ENCODE measurements at regions not wholly inside any gene's neighbourhood (a gene's known extent, or its start where the extent isn't known, plus 50 kb on each side); places are given as distances from the start of the nearest gene placed in this dataset.
"Not testable (repeated sequence)": the region's sequence is repeated elsewhere in the genome, so short reads cannot be mapped to it uniquely, and the experiment has no call there.

GRCh38 chr4:77451530-77451929 is 154.1 kb upstream of the CXCL13 start:
- no peak for DNase-seq

GRCh38 chr4:77452117-77452516 is 153.5 kb upstream of the CXCL13 start:
- not testable (repeated sequence) for DNase-seq

GRCh38 chr4:77453911-77454310 is 151.7 kb upstream of the CXCL13 start:
- DNase-seq: no peak

GRCh38 chr4:77454858-77455257 is 150.8 kb upstream of the CXCL13 start:
- no peak for DNase-seq

GRCh38 chr4:77464100-77464499 is 141.5 kb upstream of the CXCL13 start:
- not testable (repeated sequence) for DNase-seq

GRCh38 chr4:77465271-77465670 is 140.3 kb upstream of the CXCL13 start:
- DNase-seq: peak in 1 of 5 donors; percentile 5

GRCh38 chr4:77466430-77466829 is 139.2 kb upstream of the CXCL13 start:
- no peak for DNase-seq

GRCh38 chr4:77471821-77472495 is 133.7 kb upstream of the CXCL13 start:
- no peak for DNase-seq

- no peak for DNase-seq
Measured at GRCh38 chr4:77473509-77473908, 132.1 kb upstream of the CXCL13 start.

- no peak for DNase-seq
Measured at GRCh38 chr4:77481856-77482255, 123.8 kb upstream of the CXCL13 start.

GRCh38 chr4:77488882-77489281 is 116.7 kb upstream of the CXCL13 start:
- no peak for DNase-seq

- no peak for DNase-seq
Measured at GRCh38 chr4:77493120-77493752, 112.4 kb upstream of the CXCL13 start.

- no peak for DNase-seq
Measured at GRCh38 chr4:77493829-77494551, 111.6 kb upstream of the CXCL13 start.

GRCh38 chr4:77496457-77496856 is 109.2 kb upstream of the CXCL13 start:
- no peak for DNase-seq

GRCh38 chr4:77500801-77501200 is 104.8 kb upstream of the CXCL13 start:
- DNase-seq: no peak

GRCh38 chr4:77501240-77501639 is 104.4 kb upstream of the CXCL13 start:
- no peak for DNase-seq

GRCh38 chr4:77501851-77502250 is 103.8 kb upstream of the CXCL13 start:
- no peak for DNase-seq

- DNase-seq: no peak
Measured at GRCh38 chr4:77504407-77504806, 101.2 kb upstream of the CXCL13 start.

GRCh38 chr4:77505275-77505957 is 100.2 kb upstream of the CXCL13 start:
- no peak for DNase-seq

GRCh38 chr4:77505958-77506319 is 99.7 kb upstream of the CXCL13 start:
- no peak for DNase-seq

- no peak for DNase-seq
Measured at GRCh38 chr4:77510367-77510766, 95.3 kb upstream of the CXCL13 start.

- DNase-seq: no peak
Measured at GRCh38 chr4:77525538-77525937, 80.1 kb upstream of the CXCL13 start.

GRCh38 chr4:77527900-77528299 is 77.7 kb upstream of the CXCL13 start:
- DNase-seq: not testable (repeated sequence)
